Stromal cell of bone marrow (primary cell): ENCODE measurements at regions not wholly inside any gene's neighbourhood (a gene's known extent, or its start where the extent isn't known, plus 50 kb on each side); places are given as distances from the start of the nearest gene placed in this dataset.
"Not testable (repeated sequence)": the region's sequence is repeated elsewhere in the genome, so short reads cannot be mapped to it uniquely, and the experiment has no call there.

Source experiments
- DNase-seq: peaks from one replicate; pipeline ENCODE4 v3.0.0-alpha.2; 2012; ENCODE audit warnings: low read depth

- DNase-seq, result no peak
These were observed 465.9 kb upstream of the RASGRP1 start for GRCh38 chr15:39030291-39031070.

- no peak for DNase-seq
These were observed 467.0 kb upstream of the RASGRP1 start for GRCh38 chr15:39031596-39031995.

- peak; percentile 15 for DNase-seq
These were observed 470.2 kb upstream of the RASGRP1 start for GRCh38 chr15:39034816-39035215.

- not testable (repeated sequence) for DNase-seq
These were observed 473.0 kb upstream of the RASGRP1 start for GRCh38 chr15:39037611-39038010.

GRCh38 chr15:39040861-39041260, 476.2 kb upstream of the RASGRP1 start:
- DNase-seq, result no peak

GRCh38 chr15:39041979-39042495, 477.4 kb upstream of the RASGRP1 start:
- DNase-seq, result no peak

GRCh38 chr15:39051626-39052322, 487.2 kb upstream of the RASGRP1 start:
- DNase-seq, result no peak

GRCh38 chr15:39052323-39052705, 487.7 kb upstream of the RASGRP1 start:
- no peak for DNase-seq

- no peak for DNase-seq
These were observed 488.9 kb upstream of the RASGRP1 start for GRCh38 chr15:39053480-39053879.

GRCh38 chr15:39054128-39054732, 489.6 kb upstream of the RASGRP1 start:
- DNase-seq, result no peak

- no peak for DNase-seq
These were observed 491.7 kb upstream of the RASGRP1 start for GRCh38 chr15:39056357-39056756.

GRCh38 chr15:39058351-39059131, 493.9 kb upstream of the RASGRP1 start:
- DNase-seq, result no peak

GRCh38 chr15:39059917-39060316, 495.3 kb upstream of the RASGRP1 start:
- DNase-seq, result no peak

- DNase-seq, result no peak
These were observed 497.4 kb upstream of the RASGRP1 start for GRCh38 chr15:39061952-39062464.

GRCh38 chr15:39066677-39067076, 502.1 kb upstream of the RASGRP1 start:
- no peak for DNase-seq

GRCh38 chr15:39074341-39074985, 506.4 kb upstream of the THBS1 start:
- no peak for DNase-seq

- DNase-seq, result peak; percentile 18
These were observed 505.6 kb upstream of the THBS1 start for GRCh38 chr15:39075311-39075710.

GRCh38 chr15:39075756-39076341, 505.0 kb upstream of the THBS1 start:
- DNase-seq, result no peak

GRCh38 chr15:39078026-39078425, 502.9 kb upstream of the THBS1 start:
- DNase-seq, result no peak

- DNase-seq, result no peak
These were observed 501.5 kb upstream of the THBS1 start for GRCh38 chr15:39079296-39079847.

- DNase-seq, result no peak
These were observed 497.7 kb upstream of the THBS1 start for GRCh38 chr15:39083213-39083612.
